ENCODE measurements at regions not wholly inside any gene's neighbourhood (a gene's known extent, or its start where the extent isn't known, plus 50 kb on each side); places are given as distances from the start of the nearest gene placed in this dataset.

GRCh38 chr2:34747643-34748042 lies 1148.5 kb upstream of the FAM98A start:
- TF ChIP-seq POLR2A (IDR thresholded peaks at IDR 0.05) = no peak
- TF ChIP-seq CTCF (IDR thresholded peaks at IDR 0.05) = no peak

All from right lobe of liver (tissue), 4 donors.